ENCODE measurements at regions not wholly inside any gene's neighbourhood (a gene's known extent, or its start where the extent isn't known, plus 50 kb on each side); places are given as distances from the start of the nearest gene placed in this dataset.
A peak's percentile ranks its signal among the peaks of the same experiment; 100 is the strongest.

DNA sequence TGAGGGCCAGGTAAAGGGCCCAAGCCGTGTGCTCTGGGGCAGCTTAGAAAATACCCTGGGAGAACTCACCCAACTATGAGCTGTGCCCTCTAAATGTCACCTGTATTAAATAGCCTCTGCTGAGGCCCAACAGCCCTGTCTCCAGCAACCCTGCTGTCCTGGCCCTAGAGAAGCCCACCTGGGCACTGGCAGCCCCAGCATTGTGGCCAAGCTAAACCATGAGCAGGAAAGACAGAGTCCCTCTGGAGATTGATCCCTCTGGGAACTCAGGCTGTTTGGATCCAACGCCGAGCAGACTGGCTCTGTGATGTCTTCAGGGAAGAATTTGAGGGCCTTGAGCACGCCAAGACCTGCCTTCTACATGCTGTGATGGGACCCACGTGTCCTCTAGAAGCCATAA is 126.5 kb downstream of the TTC32 start:
- no peaks in the 10 kb centered on the region for H3K4me1 ChIP-seq (ENCODE audit: insufficient read depth, low read length, severe bottlenecking)
- H3K79me2 ChIP-seq (ENCODE audit: insufficient read depth, low read length), result no peaks in the 10 kb centered on the region
- H3K27ac ChIP-seq (ENCODE audit: low read depth, low read length, poor library complexity, severe bottlenecking), result no peak overlapping the region
- no peaks in the 10 kb centered on the region for H3K36me3 ChIP-seq (ENCODE audit: insufficient read depth, low read length)
- TF ChIP-seq, protein P1, sequence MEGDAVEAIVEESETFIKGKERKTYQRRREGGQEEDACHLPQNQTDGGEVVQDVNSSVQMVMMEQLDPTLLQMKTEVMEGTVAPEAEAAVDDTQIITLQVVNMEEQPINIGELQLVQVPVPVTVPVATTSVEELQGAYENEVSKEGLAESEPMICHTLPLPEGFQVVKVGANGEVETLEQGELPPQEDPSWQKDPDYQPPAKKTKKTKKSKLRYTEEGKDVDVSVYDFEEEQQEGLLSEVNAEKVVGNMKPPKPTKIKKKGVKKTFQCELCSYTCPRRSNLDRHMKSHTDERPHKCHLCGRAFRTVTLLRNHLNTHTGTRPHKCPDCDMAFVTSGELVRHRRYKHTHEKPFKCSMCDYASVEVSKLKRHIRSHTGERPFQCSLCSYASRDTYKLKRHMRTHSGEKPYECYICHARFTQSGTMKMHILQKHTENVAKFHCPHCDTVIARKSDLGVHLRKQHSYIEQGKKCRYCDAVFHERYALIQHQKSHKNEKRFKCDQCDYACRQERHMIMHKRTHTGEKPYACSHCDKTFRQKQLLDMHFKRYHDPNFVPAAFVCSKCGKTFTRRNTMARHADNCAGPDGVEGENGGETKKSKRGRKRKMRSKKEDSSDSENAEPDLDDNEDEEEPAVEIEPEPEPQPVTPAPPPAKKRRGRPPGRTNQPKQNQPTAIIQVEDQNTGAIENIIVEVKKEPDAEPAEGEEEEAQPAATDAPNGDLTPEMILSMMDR (IDR thresholded peaks at IDR 0.05; ENCODE audit: low read length), result no peak
- TF ChIP-seq EZH2 (IDR thresholded peaks at IDR 0.05; ENCODE audit: borderline replicate concordance, low read length), result no peak
- H4K20me1 ChIP-seq (ENCODE audit: insufficient read depth, low read length), result no peaks in the 10 kb centered on the region
- H3K27me3 ChIP-seq (ENCODE audit: insufficient read depth, low read length), result no peaks in the 10 kb centered on the region
- H3K9me3 ChIP-seq (ENCODE audit: low read length), result no peaks in the 10 kb centered on the region
- no peaks in the 10 kb centered on the region for H3K9me2 ChIP-seq (ENCODE audit: low read depth, low read length)
- no peak overlapping the region for H3K4me3 ChIP-seq (ENCODE audit: low read depth, low read length, poor library complexity, severe bottlenecking)
- H3F3A ChIP-seq (ENCODE audit: insufficient read depth, low read length), result no peaks in the 10 kb centered on the region
- no peak overlapping the region for H2AFZ ChIP-seq (ENCODE audit: low read length)
- H3K9ac ChIP-seq (ENCODE audit: low read length), result no peak overlapping the region
- H3K4me2 ChIP-seq (ENCODE audit: low read length), result no peak overlapping the region

DNA sequence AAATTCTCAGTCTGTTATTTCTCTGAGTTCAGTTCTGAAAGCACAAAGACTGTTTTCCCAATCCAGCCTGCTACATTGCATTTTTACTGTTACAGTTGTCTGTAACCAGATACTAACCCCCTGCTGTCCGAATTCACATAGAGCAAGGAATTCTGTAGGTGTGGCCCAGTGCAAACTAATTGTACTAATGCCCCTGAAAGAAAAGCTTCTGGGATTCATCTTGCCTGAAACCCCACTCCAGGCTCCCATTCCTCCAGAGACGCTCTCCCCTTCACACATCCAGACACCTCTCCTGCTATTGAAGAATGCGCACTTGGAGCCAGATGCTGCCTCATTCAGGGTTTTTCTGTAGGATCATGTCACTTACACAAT is 127.0 kb downstream of the TTC32 start:
- H3K9ac ChIP-seq (ENCODE audit: low read length), result no peak overlapping the region
- TF ChIP-seq EZH2 (IDR thresholded peaks at IDR 0.05; ENCODE audit: borderline replicate concordance, low read length), result no peak
- no peak overlapping the region for H3K27ac ChIP-seq (ENCODE audit: low read depth, low read length, poor library complexity, severe bottlenecking)
- H3K36me3 ChIP-seq (ENCODE audit: insufficient read depth, low read length), result no peaks in the 10 kb centered on the region
- H3K27me3 ChIP-seq (ENCODE audit: insufficient read depth, low read length), result no peaks in the 10 kb centered on the region
- no peaks in the 10 kb centered on the region for H4K20me1 ChIP-seq (ENCODE audit: insufficient read depth, low read length)
- H3K9me3 ChIP-seq (ENCODE audit: low read length), result no peaks in the 10 kb centered on the region
- no peaks in the 10 kb centered on the region for H3K4me1 ChIP-seq (ENCODE audit: insufficient read depth, low read length, severe bottlenecking)
- H2AFZ ChIP-seq (ENCODE audit: low read length), result no peak overlapping the region
- H3K9me2 ChIP-seq (ENCODE audit: low read depth, low read length), result no peaks in the 10 kb centered on the region
- no peaks in the 10 kb centered on the region for H3K79me2 ChIP-seq (ENCODE audit: insufficient read depth, low read length)
- no peak overlapping the region for H3K4me2 ChIP-seq (ENCODE audit: low read length)
- H3F3A ChIP-seq (ENCODE audit: insufficient read depth, low read length), result no peaks in the 10 kb centered on the region
- H3K4me3 ChIP-seq (ENCODE audit: low read depth, low read length, poor library complexity, severe bottlenecking), result no peak overlapping the region

DNA sequence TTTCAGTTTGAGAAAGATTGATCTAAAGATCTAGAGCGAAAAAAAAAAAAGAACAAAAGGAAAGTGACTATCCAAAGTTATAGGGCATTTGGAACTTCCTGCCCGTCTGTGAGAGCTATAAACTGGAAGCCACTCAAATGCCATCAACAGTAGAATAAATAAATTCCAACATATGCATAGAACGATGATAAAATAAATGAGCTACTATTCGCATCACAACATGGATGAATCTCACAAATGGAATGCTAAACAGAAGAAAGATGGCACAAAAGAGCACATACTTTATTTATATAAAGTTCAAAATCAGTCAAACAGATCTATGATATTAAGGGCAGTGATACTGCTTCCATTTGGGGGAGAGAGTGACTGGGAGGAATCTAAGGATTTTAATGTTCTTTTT is 128.8 kb downstream of the TTC32 start:
- Histone ChIP-seq H3K27me3 (ENCODE audit: insufficient read depth, low read length) (no peaks in the 10 kb centered on the region), H3K4me3 (ENCODE audit: low read depth, low read length, poor library complexity, severe bottlenecking) (no peak overlapping the region), H3F3A (ENCODE audit: insufficient read depth, low read length) (no peaks in the 10 kb centered on the region), H2AFZ (ENCODE audit: low read length) (no peak overlapping the region), H3K4me1 (ENCODE audit: insufficient read depth, low read length, severe bottlenecking) (no peaks in the 10 kb centered on the region), H3K9me3 (ENCODE audit: low read length) (no peaks in the 10 kb centered on the region), H3K36me3 (ENCODE audit: insufficient read depth, low read length) (no peaks in the 10 kb centered on the region), H3K79me2 (ENCODE audit: insufficient read depth, low read length) (no peaks in the 10 kb centered on the region), H3K9me2 (ENCODE audit: low read depth, low read length) (no peaks in the 10 kb centered on the region), H3K4me2 (ENCODE audit: low read length) (no peak overlapping the region), H4K20me1 (ENCODE audit: insufficient read depth, low read length) (no peaks in the 10 kb centered on the region), H3K27ac (ENCODE audit: low read depth, low read length, poor library complexity, severe bottlenecking) (no peak overlapping the region), H3K9ac (ENCODE audit: low read length) (no peak overlapping the region)
- no peak for TF ChIP-seq EZH2 (IDR thresholded peaks at IDR 0.05; ENCODE audit: borderline replicate concordance, low read length)
- TF ChIP-seq, protein P1 (IDR thresholded peaks at IDR 0.05; ENCODE audit: low read length), result no peak

DNA sequence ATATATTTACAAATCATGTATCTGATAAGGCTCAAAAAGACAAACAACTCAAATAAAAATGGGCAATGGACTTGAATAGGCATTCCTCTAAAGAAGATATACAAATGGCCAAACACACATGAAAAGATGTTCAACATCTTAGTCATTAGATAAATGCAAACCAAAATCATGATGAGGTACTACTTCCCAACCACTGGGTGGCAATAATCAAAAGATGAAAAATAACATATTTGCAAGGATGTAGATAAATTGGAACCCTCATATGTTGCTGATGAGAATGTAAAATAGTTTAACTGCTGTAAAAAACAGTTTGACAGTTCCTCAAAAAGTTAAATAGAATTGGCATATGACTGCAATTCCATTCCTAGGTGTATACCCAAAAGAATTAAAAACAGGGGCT is 132.3 kb downstream of the TTC32 start:
- H3K27ac ChIP-seq (ENCODE audit: low read depth, low read length, poor library complexity, severe bottlenecking), result no peak overlapping the region
- H3K9me3 ChIP-seq (ENCODE audit: low read length), result no peaks in the 10 kb centered on the region
- H3K36me3 ChIP-seq (ENCODE audit: insufficient read depth, low read length), result no peaks in the 10 kb centered on the region
- H3K27me3 ChIP-seq (ENCODE audit: insufficient read depth, low read length), result no peaks in the 10 kb centered on the region
- TF ChIP-seq EZH2 (IDR thresholded peaks at IDR 0.05; ENCODE audit: borderline replicate concordance, low read length), result no peak
- TF ChIP-seq, protein P1 (IDR thresholded peaks at IDR 0.05; ENCODE audit: low read length), result peak; percentile 36; the same call in 1 of the 2 replicates
- no peaks in the 10 kb centered on the region for H3K9me2 ChIP-seq (ENCODE audit: low read depth, low read length)
- no peaks in the 10 kb centered on the region for H3F3A ChIP-seq (ENCODE audit: insufficient read depth, low read length)
- no peak overlapping the region for H2AFZ ChIP-seq (ENCODE audit: low read length)
- no peak overlapping the region for H3K4me2 ChIP-seq (ENCODE audit: low read length)
- no peaks in the 10 kb centered on the region for H3K4me1 ChIP-seq (ENCODE audit: insufficient read depth, low read length, severe bottlenecking)
- H4K20me1 ChIP-seq (ENCODE audit: insufficient read depth, low read length), result no peaks in the 10 kb centered on the region
- H3K9ac ChIP-seq (ENCODE audit: low read length), result no peak overlapping the region
- H3K79me2 ChIP-seq (ENCODE audit: insufficient read depth, low read length), result no peaks in the 10 kb centered on the region
- no peak overlapping the region for H3K4me3 ChIP-seq (ENCODE audit: low read depth, low read length, poor library complexity, severe bottlenecking)

Data from OCI-LY1 (cell line).